Smooth muscle cell (in vitro differentiated cells): ENCODE measurements at regions not wholly inside any gene's neighbourhood (a gene's known extent, or its start where the extent isn't known, plus 50 kb on each side); places are given as distances from the start of the nearest gene placed in this dataset.

ENCODE experiments used
- DNase-seq: peaks from one replicate; lab custom pipeline; 2025; ENCODE audit not compliant: unreplicated experiment; lab: John Stamatoyannopoulos, UW
- H2AFZ ChIP-seq: fragments of 200-600 bp; sonication (generic); 2 replicates; pipeline ENCODE4 v1.6.0; 2016; ENCODE audit warnings: antibody characterized with exemption, low read depth, mild to moderate bottlenecking
- H3F3A ChIP-seq: fragments of 200-600 bp; sonication (generic); 2 replicates; pipeline ENCODE4 v1.6.0; 2017; ENCODE audit warnings: antibody characterized with exemption, low read depth
- H3K27ac ChIP-seq: fragments of 200-600 bp; sonication (generic); 2 replicates; pipeline ENCODE4 v1.5.1; 2016; ENCODE audit warnings: low read depth, mild to moderate bottlenecking
- H3K27me3 ChIP-seq: fragments of 200-600 bp; sonication (generic); 2 replicates; pipeline ENCODE4 v1.6.1; 2016; ENCODE audit warnings: low read depth, mild to moderate bottlenecking
- H3K36me3 ChIP-seq: fragments of 200-600 bp; sonication (generic); 2 replicates; pipeline ENCODE4 v1.5.1; 2016; ENCODE audit warnings: low read depth
- H3K4me1 ChIP-seq: fragments of 200-600 bp; sonication (generic); 2 replicates; pipeline ENCODE4 v1.5.1; 2016; ENCODE audit warnings: low read depth
- H3K4me2 ChIP-seq: fragments of 200-600 bp; sonication (generic); 2 replicates; pipeline ENCODE4 v1.6.0; 2016; ENCODE audit warnings: mild to moderate bottlenecking
- H3K4me3 ChIP-seq: fragments of 200-600 bp; sonication (generic); 2 replicates; pipeline ENCODE4 v1.5.1; 2016; ENCODE audit warnings: mild to moderate bottlenecking
- H3K79me2 ChIP-seq: fragments of 200-600 bp; sonication (generic); 2 replicates; pipeline ENCODE4 v1.6.0; 2016; ENCODE audit warnings: low read depth, mild to moderate bottlenecking
- H3K9ac ChIP-seq: fragments of 200-600 bp; sonication (generic); 2 replicates; pipeline ENCODE4 v1.6.0; 2016; ENCODE audit warnings: low read depth
- H3K9me3 ChIP-seq: fragments of 200-600 bp; sonication (generic); replicated peaks from 2 replicates; pipeline ENCODE4 v1.5.1; 2016; ENCODE audit warnings: low read depth
- H4K20me1 ChIP-seq: fragments of 200-600 bp; sonication (generic); 2 replicates; pipeline ENCODE4 v1.6.0; 2016; ENCODE audit warnings: low read depth
- WGBS: methylation state at CpG from one replicate; pipeline ENCODE4 v1.1.7; 2016; ENCODE audit warnings: low lambda C conversion rate; 5-methylcytosine and 5-hydroxymethylcytosine counted together
- TF ChIP-seq, protein P1 (sequence below): fragments of 200-600 bp; sonication (generic); IDR thresholded peaks from 2 replicates; pipeline ENCODE4 v1.5.1; 2017; ENCODE audit warnings: borderline replicate concordance, mild to moderate bottlenecking, antibody characterized with exemption; ENCODE audit not compliant: insufficient read depth, poor library complexity, severe bottlenecking

DNA sequence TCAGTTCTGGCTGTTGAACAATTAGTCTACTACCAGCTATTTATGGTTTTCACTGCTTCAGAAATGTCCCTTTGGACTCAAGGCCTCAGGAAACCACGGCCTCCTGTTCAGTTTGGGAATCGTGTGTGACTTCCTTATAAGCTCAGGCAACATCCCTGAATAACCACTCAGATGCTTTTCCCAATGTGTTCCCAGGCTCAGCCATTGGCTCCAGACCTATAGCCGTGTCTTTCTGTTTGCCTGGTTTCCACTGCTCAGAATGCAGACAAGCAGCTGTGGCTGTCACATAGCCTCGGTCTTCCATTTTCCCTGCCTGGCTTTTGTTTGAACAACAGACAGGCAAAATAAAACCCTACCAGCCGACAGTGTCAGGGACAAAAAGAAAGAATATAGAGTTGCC, 63.2 kb upstream of the ATP2B2 start:
- DNase-seq = no peak
- no peaks in the 10 kb centered on the region for H3K36me3 ChIP-seq
- H2AFZ ChIP-seq = no peak overlapping the region
- no peak overlapping the region for H3K4me3 ChIP-seq
- H3K79me2 ChIP-seq = no peaks in the 10 kb centered on the region
- no peak overlapping the region for H3K27ac ChIP-seq
- TF ChIP-seq, protein P1, sequence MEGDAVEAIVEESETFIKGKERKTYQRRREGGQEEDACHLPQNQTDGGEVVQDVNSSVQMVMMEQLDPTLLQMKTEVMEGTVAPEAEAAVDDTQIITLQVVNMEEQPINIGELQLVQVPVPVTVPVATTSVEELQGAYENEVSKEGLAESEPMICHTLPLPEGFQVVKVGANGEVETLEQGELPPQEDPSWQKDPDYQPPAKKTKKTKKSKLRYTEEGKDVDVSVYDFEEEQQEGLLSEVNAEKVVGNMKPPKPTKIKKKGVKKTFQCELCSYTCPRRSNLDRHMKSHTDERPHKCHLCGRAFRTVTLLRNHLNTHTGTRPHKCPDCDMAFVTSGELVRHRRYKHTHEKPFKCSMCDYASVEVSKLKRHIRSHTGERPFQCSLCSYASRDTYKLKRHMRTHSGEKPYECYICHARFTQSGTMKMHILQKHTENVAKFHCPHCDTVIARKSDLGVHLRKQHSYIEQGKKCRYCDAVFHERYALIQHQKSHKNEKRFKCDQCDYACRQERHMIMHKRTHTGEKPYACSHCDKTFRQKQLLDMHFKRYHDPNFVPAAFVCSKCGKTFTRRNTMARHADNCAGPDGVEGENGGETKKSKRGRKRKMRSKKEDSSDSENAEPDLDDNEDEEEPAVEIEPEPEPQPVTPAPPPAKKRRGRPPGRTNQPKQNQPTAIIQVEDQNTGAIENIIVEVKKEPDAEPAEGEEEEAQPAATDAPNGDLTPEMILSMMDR = no peak
- WGBS = 82% methylated on average over 5 of the region's 5 CpGs
- no peaks in the 10 kb centered on the region for H3F3A ChIP-seq
- peaks cover 42% of the 10 kb centered on the region for H3K27me3 ChIP-seq
- no peaks in the 10 kb centered on the region for H3K9me3 ChIP-seq
- no peaks in the 10 kb centered on the region for H3K4me1 ChIP-seq
- H3K4me2 ChIP-seq = no peak overlapping the region
- H3K9ac ChIP-seq = no peak overlapping the region
- H4K20me1 ChIP-seq = no peaks in the 10 kb centered on the region

DNA sequence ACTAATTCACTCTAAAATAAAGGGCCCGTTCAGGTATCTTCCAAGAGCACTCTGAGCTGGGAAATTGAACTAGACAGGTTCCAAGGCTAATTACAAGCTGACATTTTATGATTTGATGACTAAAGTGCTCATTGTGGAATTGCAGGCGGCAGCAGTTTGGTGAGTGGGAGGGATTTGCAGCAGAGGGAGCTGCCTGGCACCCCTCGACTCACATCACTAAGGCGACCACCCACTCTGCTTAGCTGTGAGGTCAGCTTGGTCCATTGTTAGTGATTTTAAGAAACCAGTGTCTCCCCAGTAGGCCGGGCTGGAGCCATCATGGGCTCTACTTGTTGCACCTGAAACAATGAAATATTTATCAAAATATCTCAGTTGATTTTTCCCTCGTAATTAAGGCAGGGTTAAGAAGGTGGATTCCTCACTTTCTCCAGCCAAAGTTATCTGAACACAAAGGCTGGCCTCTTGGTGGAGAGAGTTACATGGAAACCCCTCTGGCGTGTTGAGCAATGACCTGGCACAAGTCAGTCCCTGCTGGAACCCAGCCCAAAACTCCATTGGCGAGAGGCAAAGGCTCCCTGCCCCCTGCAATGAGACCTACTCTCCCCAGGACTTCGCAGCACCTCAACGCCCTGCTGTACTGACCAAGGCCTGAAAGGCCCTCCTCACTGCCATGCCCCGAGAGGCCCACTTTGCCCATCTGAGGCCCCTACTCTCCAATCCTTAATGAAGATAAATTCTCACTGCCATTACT, 65.0 kb upstream of the ATP2B2 start:
- Histone ChIP-seq H3K9me3 (no peaks in the 10 kb centered on the region), H3K4me2 (no peak overlapping the region), H3F3A (no peaks in the 10 kb centered on the region), H3K36me3 (no peaks in the 10 kb centered on the region), H3K4me3 (no peak overlapping the region), H3K79me2 (no peaks in the 10 kb centered on the region), H2AFZ (no peak overlapping the region), H3K27me3 (peaks cover 30% of the 10 kb centered on the region), H3K9ac (no peak overlapping the region), H3K4me1 (no peaks in the 10 kb centered on the region), H3K27ac (no peak overlapping the region), H4K20me1 (no peaks in the 10 kb centered on the region)
- 83% methylated on average over 11 of the region's 11 CpGs for whole genome bisulfite sequencing
- TF ChIP-seq, protein P1 = no peak
- no peak for DNase-seq

DNA sequence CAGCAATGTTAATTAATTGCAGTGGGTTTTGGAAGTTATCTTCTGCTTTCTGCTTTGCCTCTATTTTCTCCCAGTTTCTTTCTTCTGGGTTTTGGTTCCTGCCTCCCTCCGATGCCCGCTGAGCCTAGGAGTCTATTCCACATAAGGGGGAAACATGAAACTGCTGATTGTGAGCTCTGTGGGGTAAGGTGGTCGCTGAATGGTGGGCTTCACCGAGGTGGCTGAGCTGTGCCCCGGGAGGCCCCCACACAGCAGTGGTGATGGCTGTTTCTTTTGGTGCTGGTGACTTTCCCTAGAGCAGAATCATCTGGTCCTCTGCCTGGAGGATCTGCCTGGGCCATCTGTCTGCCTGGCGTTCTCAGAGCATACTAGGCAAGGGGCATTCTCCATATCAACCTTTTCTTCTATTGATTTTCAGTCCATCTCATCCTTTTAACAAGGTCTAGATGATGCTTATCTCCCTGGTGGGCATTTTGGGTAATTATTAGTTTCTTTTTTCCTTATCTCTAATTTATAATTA, 68.8 kb upstream of the ATP2B2 start:
- TF ChIP-seq, protein P1 = no peak
- WGBS = 88% methylated on average over 6 of the region's 6 CpGs

More for the DNA sequence above, 68.8 kb upstream of the ATP2B2 start:
- Histone ChIP-seq H3K27me3 (peaks cover 17% of the 10 kb centered on the region), H4K20me1 (no peaks in the 10 kb centered on the region), H2AFZ (no peak overlapping the region), H3K9me3 (no peaks in the 10 kb centered on the region), H3K36me3 (no peaks in the 10 kb centered on the region), H3K79me2 (no peaks in the 10 kb centered on the region), H3K4me1 (no peaks in the 10 kb centered on the region), H3K4me3 (no peak overlapping the region), H3K27ac (no peak overlapping the region), H3K9ac (no peak overlapping the region), H3F3A (no peaks in the 10 kb centered on the region), H3K4me2 (no peak overlapping the region)
- DNase-seq = no peak
